ENCODE measurements at regions not wholly inside any gene's neighbourhood (a gene's known extent, or its start where the extent isn't known, plus 50 kb on each side); places are given as distances from the start of the nearest gene placed in this dataset.
"Not testable (repeated sequence)": the region's sequence is repeated elsewhere in the genome, so short reads cannot be mapped to it uniquely, and the experiment has no call there.

GRCh38 chr3:176328666-176329065 is 868.6 kb downstream of the TBL1XR1 start:
- DNase-seq (ENCODE audit: low spot score), result no peak

- DNase-seq (ENCODE audit: low spot score), result no peak
These were observed 869.1 kb downstream of the TBL1XR1 start for GRCh38 chr3:176328198-176328597.

GRCh38 chr3:176326894-176327490 is 870.3 kb downstream of the TBL1XR1 start:
- DNase-seq (ENCODE audit: low spot score), result not testable (repeated sequence)

- not testable (repeated sequence) for DNase-seq (ENCODE audit: low spot score)
These were observed 875.8 kb downstream of the TBL1XR1 start for GRCh38 chr3:176321532-176321931.

- no peak for DNase-seq (ENCODE audit: low spot score)
These were observed 876.2 kb downstream of the TBL1XR1 start for GRCh38 chr3:176321099-176321498.

GRCh38 chr3:176313426-176313825 is 883.9 kb downstream of the TBL1XR1 start:
- DNase-seq (ENCODE audit: low spot score), result no peak

- DNase-seq (ENCODE audit: low spot score), result no peak
These were observed 886.6 kb downstream of the TBL1XR1 start for GRCh38 chr3:176310641-176311040.

- no peak for DNase-seq (ENCODE audit: low spot score)
These were observed 895.0 kb downstream of the TBL1XR1 start for GRCh38 chr3:176302271-176302670.

- DNase-seq (ENCODE audit: low spot score), result no peak
These were observed 901.1 kb downstream of the TBL1XR1 start for GRCh38 chr3:176296066-176296597.

GRCh38 chr3:176293276-176293675 is 904.0 kb downstream of the TBL1XR1 start:
- DNase-seq (ENCODE audit: low spot score), result no peak

GRCh38 chr3:176286476-176287085 is 910.7 kb downstream of the TBL1XR1 start:
- no peak for DNase-seq (ENCODE audit: low spot score)

- no peak for DNase-seq (ENCODE audit: low spot score)
These were observed 921.7 kb downstream of the TBL1XR1 start for GRCh38 chr3:176275538-176275937.

- no peak for DNase-seq (ENCODE audit: low spot score)
These were observed 922.2 kb downstream of the TBL1XR1 start for GRCh38 chr3:176275113-176275512.

GRCh38 chr3:176274161-176274560 is 923.1 kb downstream of the TBL1XR1 start:
- DNase-seq (ENCODE audit: low spot score), result no peak

GRCh38 chr3:176262071-176262470 is 935.2 kb downstream of the TBL1XR1 start:
- no peak for DNase-seq (ENCODE audit: low spot score)

GRCh38 chr3:176247191-176247590 is 950.1 kb downstream of the TBL1XR1 start:
- DNase-seq (ENCODE audit: low spot score), result no peak

- no peak for DNase-seq (ENCODE audit: low spot score)
These were observed 977.3 kb downstream of the TBL1XR1 start for GRCh38 chr3:176219970-176220369.

GRCh38 chr3:176214758-176215157 is 982.5 kb downstream of the TBL1XR1 start:
- DNase-seq (ENCODE audit: low spot score), result no peak

GRCh38 chr3:176213314-176213713 is 984.0 kb downstream of the TBL1XR1 start:
- not testable (repeated sequence) for DNase-seq (ENCODE audit: low spot score)

- DNase-seq (ENCODE audit: low spot score), result no peak
These were observed 988.4 kb downstream of the TBL1XR1 start for GRCh38 chr3:176208915-176209314.

GRCh38 chr3:176208283-176208682 is 989.0 kb downstream of the TBL1XR1 start:
- DNase-seq (ENCODE audit: low spot score), result no peak

GRCh38 chr3:176206809-176207208 is 990.5 kb downstream of the TBL1XR1 start:
- no peak for DNase-seq (ENCODE audit: low spot score)

- no peak for DNase-seq (ENCODE audit: low spot score)
These were observed 994.6 kb downstream of the TBL1XR1 start for GRCh38 chr3:176202652-176203051.
